Ovary (tissue), 3 donors: ENCODE measurements at regions not wholly inside any gene's neighbourhood (a gene's known extent, or its start where the extent isn't known, plus 50 kb on each side); places are given as distances from the start of the nearest gene placed in this dataset.

Experiments
- CTCF ChIP-seq, 3 donors: fragments of 450-650 bp in 2 of 3; fragments of 200-600 bp in 1 of 3; IDR thresholded peaks; one replicate each; pipeline versions ENCODE4 v1.5.1 to v1.8.0; 2016 to 2022; ENCODE audit warnings: antibody characterized with exemption in 3 of 3, mild to moderate bottlenecking in 1 of 3
- EP300 ChIP-seq: sonication (generic); formaldehyde crosslinking; IDR thresholded peaks from one replicate; pipeline ENCODE4 v1.6.1; 2017; ENCODE audit warnings: antibody characterized with exemption
- POLR2A ChIP-seq: fragments of 450-650 bp; IDR thresholded peaks from one replicate; pipeline ENCODE4 v1.6.1; 2017; ENCODE audit warnings: antibody characterized with exemption, mild to moderate bottlenecking, moderate library complexity
- donor health status: DM: no; HTN: no; CAD: no.

- TF ChIP-seq POLR2A (no peak), CTCF (IDR thresholded peaks at IDR 0.05) (no peak), EP300 (no peak)
Observed at GRCh38 chr6:19501737-19502245, 335.4 kb upstream of the ID4 start.
